ENCODE measurements at regions not wholly inside any gene's neighbourhood (a gene's known extent, or its start where the extent isn't known, plus 50 kb on each side); places are given as distances from the start of the nearest gene placed in this dataset.

DNA sequence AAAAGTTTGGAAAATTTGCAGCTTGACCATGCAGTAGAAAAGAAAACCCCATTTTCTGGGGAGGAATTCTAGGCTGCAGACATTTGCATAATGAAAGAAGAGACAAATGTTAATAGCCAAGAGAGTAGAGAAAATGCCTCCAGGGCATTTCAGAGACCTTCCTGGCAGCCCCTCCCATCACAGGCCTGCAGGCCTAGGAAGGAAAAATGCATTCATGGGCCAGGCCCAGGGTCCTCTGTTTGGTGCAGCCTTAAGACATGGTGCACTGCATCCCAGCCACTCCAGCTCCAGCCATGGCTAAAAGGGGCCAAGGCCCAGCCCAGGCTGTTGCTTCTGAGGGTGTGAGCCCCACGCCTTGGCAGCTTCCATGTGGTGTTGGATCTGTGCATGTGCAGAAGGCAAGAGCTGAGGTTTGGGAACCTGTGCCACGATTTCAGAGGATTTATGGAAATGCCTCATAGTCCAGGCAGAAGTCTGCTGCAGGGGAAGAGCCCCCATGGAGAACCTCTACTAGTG lies 75.0 kb upstream of the OR13F1 start:
- Histone ChIP-seq H3K4me3 (ENCODE audit: low read length) (no peak overlapping the region), H3K36me3 (ENCODE audit: control insufficient read depth, insufficient read depth, low read length) (no peaks in the 10 kb centered on the region), H3K4me1 (ENCODE audit: control insufficient read depth, insufficient read depth, low read length) (no peaks in the 10 kb centered on the region), H3K9me3 (ENCODE audit: control insufficient read depth, low read depth, low read length) (no peaks in the 10 kb centered on the region), H3K27ac (ENCODE audit: low read length) (no peak overlapping the region), H3K27me3 (ENCODE audit: control insufficient read depth, insufficient read depth, low read length) (no peaks in the 10 kb centered on the region)
- DNase-seq: peak in 1 of 2 donors; percentile 2
- no CpG with 5 or more reads among the region's 2 CpGs for WGBS (ENCODE audit: insufficient coverage, low lambda C conversion rate)

DNA sequence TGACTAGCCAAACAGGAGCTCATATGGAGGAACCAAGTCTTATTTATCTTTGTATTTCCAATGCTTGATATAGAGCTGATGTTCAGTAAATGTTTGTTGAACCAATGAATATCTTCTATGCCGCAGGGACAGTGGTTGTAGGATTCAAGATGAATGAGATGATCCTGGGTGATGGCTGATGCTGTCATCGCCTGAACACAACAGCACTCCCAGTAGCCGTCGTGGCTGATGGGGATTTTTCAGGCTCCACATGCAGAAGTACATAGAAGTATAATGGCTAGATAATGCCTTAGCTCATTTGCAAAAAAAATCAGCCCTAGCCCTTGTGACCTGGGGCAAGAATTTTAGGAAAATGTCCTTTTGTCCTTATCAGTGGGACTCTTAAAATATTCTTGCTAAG lies 69.0 kb upstream of the OR13F1 start:
- H3K9me3 ChIP-seq (ENCODE audit: control insufficient read depth, low read depth, low read length): no peaks in the 10 kb centered on the region
- no peak for DNase-seq
- no peaks in the 10 kb centered on the region for H3K36me3 ChIP-seq (ENCODE audit: control insufficient read depth, insufficient read depth, low read length)
- no peak overlapping the region for H3K4me3 ChIP-seq (ENCODE audit: low read length)
- no peaks in the 10 kb centered on the region for H3K4me1 ChIP-seq (ENCODE audit: control insufficient read depth, insufficient read depth, low read length)
- no peak overlapping the region for H3K27ac ChIP-seq (ENCODE audit: low read length)
- no peaks in the 10 kb centered on the region for H3K27me3 ChIP-seq (ENCODE audit: control insufficient read depth, insufficient read depth, low read length)
- no CpG with 5 or more reads among the region's 4 CpGs for WGBS (ENCODE audit: insufficient coverage, low lambda C conversion rate)

DNA sequence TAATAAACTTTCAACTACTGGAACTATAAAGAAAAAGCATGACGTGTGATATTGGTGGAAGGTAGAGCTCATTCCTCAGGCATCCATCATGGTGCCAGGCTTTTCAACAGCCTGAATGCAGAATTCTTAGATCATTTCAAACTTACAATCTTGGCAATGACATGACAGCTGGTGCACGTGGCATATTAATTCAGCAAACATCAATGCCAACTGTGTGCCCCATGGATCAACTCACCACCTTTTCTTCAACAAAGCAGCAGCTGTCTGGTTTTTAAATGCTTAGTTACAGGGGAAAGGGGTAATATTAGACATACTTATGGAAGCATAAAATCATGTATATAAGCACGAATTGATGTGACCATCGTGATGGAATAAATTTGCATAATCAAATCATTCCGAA lies 56.0 kb upstream of the OR13F1 start:
- no peak overlapping the region for H3K27ac ChIP-seq (ENCODE audit: low read length)
- H3K4me3 ChIP-seq (ENCODE audit: low read length): no peak overlapping the region
- no peaks in the 10 kb centered on the region for H3K4me1 ChIP-seq (ENCODE audit: control insufficient read depth, insufficient read depth, low read length)
- no peaks in the 10 kb centered on the region for H3K27me3 ChIP-seq (ENCODE audit: control insufficient read depth, insufficient read depth, low read length)
- H3K9me3 ChIP-seq (ENCODE audit: control insufficient read depth, low read depth, low read length): no peaks in the 10 kb centered on the region
- 83% methylated on average over 1 of the region's 5 CpGs for WGBS (ENCODE audit: insufficient coverage, low lambda C conversion rate)
- no peaks in the 10 kb centered on the region for H3K36me3 ChIP-seq (ENCODE audit: control insufficient read depth, insufficient read depth, low read length)
- no peak for DNase-seq

Data from large intestine (tissue), 3 donors.